22Rv1 (cell line): ENCODE measurements at regions not wholly inside any gene's neighbourhood (a gene's known extent, or its start where the extent isn't known, plus 50 kb on each side); places are given as distances from the start of the nearest gene placed in this dataset.

Experiments
- CTCF ChIP-seq: fragments of 450-650 bp; IDR thresholded peaks from 2 replicates; pipeline ENCODE4 v1.5.1; 2017; ENCODE audit warnings: mild to moderate bottlenecking
- ZFX ChIP-seq: fragments of 450-650 bp; IDR thresholded peaks from 2 replicates; pipeline ENCODE4 v1.6.1; 2017; ENCODE audit warnings: antibody characterized with exemption, borderline replicate concordance

GRCh38 chr3:189042832-189043231 lies 128.9 kb upstream of the TPRG1 start:
- TF ChIP-seq CTCF (no peak), ZFX (no peak)
